ENCODE measurements at regions not wholly inside any gene's neighbourhood (a gene's known extent, or its start where the extent isn't known, plus 50 kb on each side); places are given as distances from the start of the nearest gene placed in this dataset.

GRCh38 chr9:87443461-87443860, 54.2 kb upstream of the DAPK1 start:
- no peak overlapping the region for H3K27ac ChIP-seq
- no peaks in the 10 kb centered on the region for H3K27me3 ChIP-seq (ENCODE audit: insufficient read depth, low read depth, severe bottlenecking)
- DNase-seq, result no peak
- H3K36me3 ChIP-seq, result no peaks in the 10 kb centered on the region
- no peak for TF ChIP-seq CTCF (IDR thresholded peaks at IDR 0.05; ENCODE audit: low read depth, low read length)
- H3K4me3 ChIP-seq (ENCODE audit: low read depth, low read length), result no peak overlapping the region
- H3K9me3 ChIP-seq (ENCODE audit: severe bottlenecking), result no peaks in the 10 kb centered on the region

GRCh38 chr9:87445646-87446045, 52.0 kb upstream of the DAPK1 start:
- Histone ChIP-seq H3K36me3 (no peaks in the 10 kb centered on the region), H3K27me3 (ENCODE audit: insufficient read depth, low read depth, severe bottlenecking) (no peaks in the 10 kb centered on the region), H3K9me3 (ENCODE audit: severe bottlenecking) (no peaks in the 10 kb centered on the region), H3K4me3 (ENCODE audit: low read depth, low read length) (no peak overlapping the region), H3K27ac (no peak overlapping the region)
- TF ChIP-seq CTCF (IDR thresholded peaks at IDR 0.05; ENCODE audit: low read depth, low read length), result no peak
- DNase-seq, result peak; percentile 23

GRCh38 chr9:87446527-87446926, 51.1 kb upstream of the DAPK1 start:
- no peak for DNase-seq
- no peaks in the 10 kb centered on the region for H3K9me3 ChIP-seq (ENCODE audit: severe bottlenecking)
- no peaks in the 10 kb centered on the region for H3K27me3 ChIP-seq (ENCODE audit: insufficient read depth, low read depth, severe bottlenecking)
- H3K27ac ChIP-seq, result no peak overlapping the region
- TF ChIP-seq CTCF (IDR thresholded peaks at IDR 0.05; ENCODE audit: low read depth, low read length), result no peak
- no peaks in the 10 kb centered on the region for H3K36me3 ChIP-seq
- no peak overlapping the region for H3K4me3 ChIP-seq (ENCODE audit: low read depth, low read length)

DNA sequence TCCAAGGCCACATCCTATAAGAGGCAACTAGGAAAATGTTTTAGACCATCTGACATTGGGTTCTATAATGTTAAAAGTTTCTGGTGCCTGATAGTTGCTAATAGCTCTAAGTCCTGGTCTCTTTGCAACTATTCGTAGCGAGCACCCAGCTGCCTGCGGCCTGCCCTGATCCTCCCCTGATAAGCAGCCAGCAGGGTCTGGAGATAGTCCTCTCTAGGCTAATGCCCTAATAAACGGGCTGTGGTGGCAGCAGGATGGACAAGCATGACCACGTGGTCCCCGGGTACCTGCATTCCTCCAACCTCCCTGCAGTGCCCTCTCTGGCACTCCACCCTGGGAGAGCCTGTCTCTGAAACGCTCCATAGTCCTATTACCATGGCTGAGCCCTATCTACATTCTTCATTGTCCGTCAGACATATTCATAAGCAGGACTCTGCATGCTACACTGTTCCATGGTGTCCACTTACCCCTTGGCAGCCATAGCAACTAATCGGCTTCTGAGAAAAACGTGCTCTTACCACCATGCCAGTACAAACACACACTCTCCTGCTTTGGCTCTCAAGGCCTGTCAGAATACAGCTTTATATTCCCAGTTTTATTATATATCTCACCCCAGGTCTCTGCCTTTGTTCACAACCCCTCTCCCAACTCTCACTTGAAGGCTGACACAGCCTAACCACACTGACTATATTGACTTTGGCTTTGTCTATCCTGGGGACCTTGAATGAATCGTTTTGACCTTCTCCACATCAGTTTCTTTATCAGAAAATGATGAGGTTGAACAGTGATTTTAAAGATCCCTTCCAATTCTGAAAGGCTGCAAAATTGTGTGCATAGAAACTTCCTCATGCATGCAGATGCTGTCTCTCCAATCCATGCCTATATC, 49.9 kb upstream of the DAPK1 start:
- Histone ChIP-seq H3K9me3 (ENCODE audit: severe bottlenecking) (no peaks in the 10 kb centered on the region), H3K4me3 (ENCODE audit: low read depth, low read length) (no peak overlapping the region), H3K27ac (no peak overlapping the region), H3K36me3 (no peaks in the 10 kb centered on the region), H3K27me3 (ENCODE audit: insufficient read depth, low read depth, severe bottlenecking) (no peaks in the 10 kb centered on the region)
- no peak for TF ChIP-seq CTCF (IDR thresholded peaks at IDR 0.05; ENCODE audit: low read depth, low read length)
- DNase-seq, result no peak
